Ovary (tissue), 7 donors: ENCODE measurements at regions not wholly inside any gene's neighbourhood (a gene's known extent, or its start where the extent isn't known, plus 50 kb on each side); places are given as distances from the start of the nearest gene placed in this dataset.

Source experiments
- DNase-seq, 5 donors: peaks; one replicate each; pipeline ENCODE4 v3.0.0-alpha.2; 2019 to 2020
- H3K27ac ChIP-seq, 2 donors: fragments of 200-600 bp; one replicate each; pipeline versions ENCODE4 v1.5.1 to v1.8.0; 2019 to 2022
- H3K27me3 ChIP-seq: fragments of 200-600 bp; one replicate; pipeline ENCODE4 v1.8.0; 2022
- H3K36me3 ChIP-seq: fragments of 200-600 bp; sonication (generic); one replicate; pipeline ENCODE4 v1.5.1; 2019
- H3K4me1 ChIP-seq: one replicate; pipeline ENCODE4 v1.8.1; 2013; ENCODE audit warnings: mild to moderate bottlenecking, moderate library complexity; ENCODE audit not compliant: insufficient read depth
- H3K4me3 ChIP-seq: fragments of 200-600 bp; sonication (generic); one replicate; pipeline ENCODE4 v1.5.1; 2017
- H3K9me3 ChIP-seq, 2 donors: fragments of 200-600 bp in 1 of 2; sonication (generic) in 1 of 2; one replicate each; pipeline versions ENCODE4 v1.5.1 to v1.8.1; 2013 to 2019; ENCODE audit warnings: mild to moderate bottlenecking in 1 of 2, moderate library complexity in 1 of 2
- EP300 ChIP-seq: sonication (generic); formaldehyde crosslinking; IDR thresholded peaks from one replicate; pipeline ENCODE4 v1.6.1; 2017; ENCODE audit warnings: antibody characterized with exemption
- POLR2A ChIP-seq: fragments of 450-650 bp; IDR thresholded peaks from one replicate; pipeline ENCODE4 v1.6.1; 2017; ENCODE audit warnings: antibody characterized with exemption, mild to moderate bottlenecking, moderate library complexity
- WGBS, 3 donors: extraction: QIAGEN DNeasy Blood & Tissue Kit in 1 of 3; methylation state at CpG; one replicate each; pipeline versions ENCODE4 v1.1.5 to v1.1.7; 2013 to 2017; 5-methylcytosine and 5-hydroxymethylcytosine counted together
- intact Hi-C, 4 donors: fragments of 100-400 bp; cut with DNase I; formaldehyde crosslinking; loops; one replicate each; pipeline versions ENCODE4 v1.11.0 to v1.15.1; 2022 to 2023
- TF ChIP-seq, protein P1 (sequence below), 3 donors: fragments of 450-650 bp in 2 of 3; fragments of 200-600 bp in 1 of 3; IDR thresholded peaks; one replicate each; pipeline versions ENCODE4 v1.5.1 to v1.8.0; 2016 to 2022; ENCODE audit warnings: antibody characterized with exemption in 3 of 3, mild to moderate bottlenecking in 1 of 3
- donor health status: DM: no; HTN: no; CAD: no; lungs with moderate emphysema.
- donor health status: DM: no; HTN: no; CAD: no.
- donor health status: Bipolar disorder and iron deficiency.
- donor health status: DM: no; HTN: no; CAD: no.
- donor health status: DM: yes; HTN: yes; CAD: no.

DNA sequence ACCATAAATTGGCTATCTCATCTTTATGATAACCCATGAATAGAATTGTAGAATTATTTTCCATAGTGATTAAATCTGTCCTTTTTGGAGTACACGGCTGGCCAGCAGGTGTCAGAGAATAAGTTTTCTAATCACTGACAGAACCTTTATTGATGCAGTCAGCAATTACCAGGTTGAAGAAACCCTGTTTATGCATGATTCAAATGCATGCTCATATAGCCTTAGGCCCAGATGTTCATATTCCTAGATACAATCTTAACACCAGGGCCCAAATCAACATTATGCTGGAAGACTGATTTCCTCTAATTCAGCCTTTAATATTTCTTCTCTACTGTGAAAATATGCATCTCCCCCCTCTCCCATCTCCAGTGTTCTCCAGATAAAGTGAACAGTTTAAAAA, 243.5 kb upstream of the DCBLD2 start:
- Histone ChIP-seq H3K27me3 (no peaks in the 10 kb centered on the region), H3K4me1 (no peaks in the 10 kb centered on the region), H3K36me3 (no peaks in the 10 kb centered on the region), H3K4me3 (no peak overlapping the region), H3K27ac (no peak overlapping the region), H3K9me3 (no peaks in the 10 kb centered on the region)
- WGBS, 3 donors: 63 to 77% (median 72%) methylated on average over 1 of the region's 1 CpG
- DNase-seq: no peak
- intact Hi-C loops: no loop called here
- TF ChIP-seq EP300 (no peak), POLR2A (no peak)
- TF ChIP-seq, protein P1, sequence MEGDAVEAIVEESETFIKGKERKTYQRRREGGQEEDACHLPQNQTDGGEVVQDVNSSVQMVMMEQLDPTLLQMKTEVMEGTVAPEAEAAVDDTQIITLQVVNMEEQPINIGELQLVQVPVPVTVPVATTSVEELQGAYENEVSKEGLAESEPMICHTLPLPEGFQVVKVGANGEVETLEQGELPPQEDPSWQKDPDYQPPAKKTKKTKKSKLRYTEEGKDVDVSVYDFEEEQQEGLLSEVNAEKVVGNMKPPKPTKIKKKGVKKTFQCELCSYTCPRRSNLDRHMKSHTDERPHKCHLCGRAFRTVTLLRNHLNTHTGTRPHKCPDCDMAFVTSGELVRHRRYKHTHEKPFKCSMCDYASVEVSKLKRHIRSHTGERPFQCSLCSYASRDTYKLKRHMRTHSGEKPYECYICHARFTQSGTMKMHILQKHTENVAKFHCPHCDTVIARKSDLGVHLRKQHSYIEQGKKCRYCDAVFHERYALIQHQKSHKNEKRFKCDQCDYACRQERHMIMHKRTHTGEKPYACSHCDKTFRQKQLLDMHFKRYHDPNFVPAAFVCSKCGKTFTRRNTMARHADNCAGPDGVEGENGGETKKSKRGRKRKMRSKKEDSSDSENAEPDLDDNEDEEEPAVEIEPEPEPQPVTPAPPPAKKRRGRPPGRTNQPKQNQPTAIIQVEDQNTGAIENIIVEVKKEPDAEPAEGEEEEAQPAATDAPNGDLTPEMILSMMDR (IDR thresholded peaks at IDR 0.05): no peak

DNA sequence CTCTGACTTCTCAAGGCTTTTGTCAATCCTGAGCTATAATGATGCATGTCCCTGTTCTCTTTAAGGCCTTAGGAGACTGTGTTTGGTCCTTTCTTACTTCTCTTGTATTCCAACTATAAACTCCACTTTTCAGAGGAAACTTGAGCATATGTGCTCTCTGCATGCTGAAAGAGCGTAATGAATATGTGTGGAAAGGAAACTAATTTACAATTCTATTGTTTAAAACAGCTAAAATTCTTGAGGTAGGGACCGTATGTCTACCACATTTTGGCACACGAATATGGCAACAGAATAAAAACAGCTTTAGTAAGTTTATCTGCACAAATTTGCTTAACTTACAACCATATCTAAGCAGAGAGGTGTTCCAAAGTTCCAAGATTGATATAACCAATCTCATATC, 242.0 kb upstream of the DCBLD2 start:
- H3K4me1 ChIP-seq: no peaks in the 10 kb centered on the region
- no peak for DNase-seq
- intact Hi-C loops: no loop called here
- 55 to 59% (median 56%) methylated on average over 3 of the region's 3 CpGs for WGBS, 3 donors
- no peaks in the 10 kb centered on the region for H3K9me3 ChIP-seq
- H3K27me3 ChIP-seq: no peaks in the 10 kb centered on the region
- TF ChIP-seq, protein P1 (IDR thresholded peaks at IDR 0.05): no peak
- no peak for TF ChIP-seq POLR2A
- no peak overlapping the region for H3K4me3 ChIP-seq
- no peaks in the 10 kb centered on the region for H3K36me3 ChIP-seq
- H3K27ac ChIP-seq: no peak overlapping the region

GRCh38 chr3:99134986-99135385, 233.5 kb upstream of the DCBLD2 start:
- TF ChIP-seq, protein P1 (IDR thresholded peaks at IDR 0.05): no peak
- no peak for TF ChIP-seq POLR2A
- no peak for TF ChIP-seq EP300
- intact Hi-C loops: no loop called here
- no peak for DNase-seq
- H3K36me3 ChIP-seq: no peaks in the 10 kb centered on the region
- H3K27me3 ChIP-seq: no peaks in the 10 kb centered on the region
- no peak overlapping the region for H3K27ac ChIP-seq
- no peaks in the 10 kb centered on the region for H3K4me1 ChIP-seq
- no peaks in the 10 kb centered on the region for H3K9me3 ChIP-seq
- H3K4me3 ChIP-seq: no peak overlapping the region

GRCh38 chr3:99131876-99132275, 230.4 kb upstream of the DCBLD2 start:
- TF ChIP-seq POLR2A: no peak
- TF ChIP-seq EP300: no peak
- TF ChIP-seq, protein P1 (IDR thresholded peaks at IDR 0.05): no peak
- no peak overlapping the region for H3K27ac ChIP-seq
- no peak overlapping the region for H3K4me3 ChIP-seq
- H3K36me3 ChIP-seq: no peaks in the 10 kb centered on the region
- H3K27me3 ChIP-seq: no peaks in the 10 kb centered on the region
- intact Hi-C loops: no loop called here
- no peaks in the 10 kb centered on the region for H3K9me3 ChIP-seq
- DNase-seq: no peak
- H3K4me1 ChIP-seq: no peaks in the 10 kb centered on the region
